GM23338 (cell line): ENCODE measurements at regions not wholly inside any gene's neighbourhood (a gene's known extent, or its start where the extent isn't known, plus 50 kb on each side); places are given as distances from the start of the nearest gene placed in this dataset.

ENCODE experiments used
- ATAC-seq: fragments of 200-7000 bp; cut with Tn5 transposase; 3 replicates; pipeline ENCODE4 v1.9.1; 2020
- DNase-seq: peaks from one replicate; pipeline ENCODE4 v3.0.0-alpha.2; 2015; ENCODE audit warnings: low spot score
- H2AFZ ChIP-seq: fragments of 200-600 bp; sonication (generic); 2 replicates; pipeline ENCODE4 v1.8.0; 2016; ENCODE audit warnings: antibody characterized with exemption, mild to moderate bottlenecking, moderate library complexity
- H3F3A ChIP-seq: fragments of 200-600 bp; sonication (generic); replicated peaks from 2 replicates; pipeline ENCODE4 v1.8.0; 2017; ENCODE audit warnings: antibody characterized with exemption, mixed run types, low read depth
- H3K27ac ChIP-seq: fragments of 200-600 bp; sonication (generic); 2 replicates; pipeline ENCODE4 v1.6.1; 2016; ENCODE audit warnings: low read depth
- H3K27me3 ChIP-seq: fragments of 200-600 bp; sonication (generic); 2 replicates; pipeline ENCODE4 v1.8.0; 2016; ENCODE audit warnings: mild to moderate bottlenecking, mixed run types, moderate library complexity; ENCODE audit not compliant: insufficient read depth
- H3K36me3 ChIP-seq: fragments of 200-600 bp; sonication (generic); 2 replicates; pipeline ENCODE4 v1.8.0; 2016; ENCODE audit warnings: mild to moderate bottlenecking; ENCODE audit not compliant: insufficient read depth
- H3K4me1 ChIP-seq: fragments of 200-600 bp; sonication (generic); 2 replicates; pipeline ENCODE4 v1.8.0; 2016; ENCODE audit warnings: mild to moderate bottlenecking, moderate library complexity; ENCODE audit not compliant: insufficient read depth
- H3K4me2 ChIP-seq: fragments of 200-600 bp; sonication (generic); 2 replicates; pipeline ENCODE4 v1.7.1; 2017; ENCODE audit warnings: mixed run types
- H3K4me3 ChIP-seq: fragments of 200-600 bp; sonication (generic); 2 replicates; pipeline ENCODE4 v1.6.1; 2016; ENCODE audit warnings: mixed run types
- H3K79me2 ChIP-seq: fragments of 200-600 bp; sonication (generic); replicated peaks from 2 replicates; pipeline ENCODE4 v1.8.0; 2017; ENCODE audit warnings: mild to moderate bottlenecking; ENCODE audit not compliant: insufficient read depth
- H3K9me2 ChIP-seq: fragments of 200-600 bp; sonication (generic); 2 replicates; pipeline ENCODE4 v1.8.0; 2017; ENCODE audit not compliant: insufficient read depth
- H4K20me1 ChIP-seq: fragments of 200-600 bp; sonication (generic); replicated peaks from 2 replicates; pipeline ENCODE4 v1.8.0; 2017; ENCODE audit warnings: mild to moderate bottlenecking; ENCODE audit not compliant: insufficient read depth
- H3K27ac Mint-ChIP-seq: 2 replicates; pipeline ENCODE4 v1.8.0; 2020; ENCODE audit warnings: inconsistent platforms, mild to moderate bottlenecking, moderate library complexity, mixed read lengths
- H3K27me3 Mint-ChIP-seq: 3 replicates; pipeline ENCODE4 v1.8.0; 2022; ENCODE audit warnings: low read depth, mild to moderate bottlenecking, moderate library complexity, mixed read lengths, inconsistent platforms; ENCODE audit not compliant: insufficient read depth, poor library complexity
- H3K36me3 Mint-ChIP-seq: 3 replicates; pipeline ENCODE4 v1.8.0; 2021; ENCODE audit warnings: low read depth, mild to moderate bottlenecking, inconsistent platforms, moderate library complexity, mixed read lengths
- H3K4me1 Mint-ChIP-seq: 3 replicates; pipeline ENCODE4 v1.8.0; 2020; ENCODE audit warnings: mild to moderate bottlenecking, inconsistent platforms, mixed read lengths
- H3K4me3 Mint-ChIP-seq: 3 replicates; pipeline ENCODE4 v1.8.0; 2021; ENCODE audit warnings: moderate library complexity, mild to moderate bottlenecking, inconsistent platforms, mixed read lengths
- H3K9me3 Mint-ChIP-seq: 3 replicates; pipeline ENCODE4 v1.8.0; 2020; ENCODE audit warnings: moderate library complexity, mild to moderate bottlenecking, inconsistent platforms, mixed read lengths
- CREB1 ChIP-seq: fragments of 250-450 bp; sonication (Bioruptor Pico); IDR thresholded peaks from 2 replicates; pipeline ENCODE4 v1.5.0; 2020; ENCODE audit warnings: low read depth, mild to moderate bottlenecking, moderate library complexity
- CTCF ChIP-seq, 2 experiments: fragments of 200-600 bp in 1 of 2; sonication (generic) in 1 of 2; conservative IDR thresholded peaks; 2 replicates each; pipeline versions ENCODE4 v1.5.1 to v1.6.1; 2016 to 2017; ENCODE audit warnings: antibody characterized with exemption in 2 of 2, low read depth in 2 of 2, mild to moderate bottlenecking in 2 of 2, moderate library complexity in 1 of 2
- ETS1 ChIP-seq: IDR thresholded peaks from 2 replicates; pipeline ENCODE4 v1.6.1; 2016; ENCODE audit warnings: antibody characterized with exemption
- EZH2 ChIP-seq: fragments of 200-600 bp; sonication (generic); IDR thresholded peaks from one replicate; pipeline ENCODE4 v1.8.0; 2017; ENCODE audit warnings: antibody characterized with exemption, mild to moderate bottlenecking, low read depth; ENCODE audit not compliant: unreplicated experiment
- EZH2phosphoT487 ChIP-seq: fragments of 200-600 bp; sonication (generic); IDR thresholded peaks from one replicate; pipeline ENCODE4 v1.8.1; 2018; ENCODE audit warnings: antibody characterized with exemption; ENCODE audit not compliant: unreplicated experiment
- POLR2AphosphoS5 ChIP-seq: IDR thresholded peaks from 2 replicates; pipeline ENCODE4 v1.6.1; 2016; ENCODE audit warnings: antibody characterized with exemption, low read depth
- ZNF114 ChIP-seq: fragments of 250-450 bp; sonication (Bioruptor Pico); IDR thresholded peaks from 2 replicates; pipeline ENCODE4 v1.5.0; 2020; ENCODE audit warnings: mild to moderate bottlenecking, moderate library complexity
- ZNF331 ChIP-seq: fragments of 250-450 bp; sonication (Bioruptor Pico); IDR thresholded peaks from 2 replicates; pipeline ENCODE4 v1.5.0; 2020; ENCODE audit warnings: low read depth, mild to moderate bottlenecking, moderate library complexity
- ZNF462 ChIP-seq: fragments of 250-450 bp; sonication (Bioruptor Pico); IDR thresholded peaks from 2 replicates; pipeline ENCODE4 v1.5.0; 2020; ENCODE audit warnings: mild to moderate bottlenecking, moderate library complexity

GRCh38 chr20:48162621-48163020, 377.3 kb upstream of the SULF2 start (continued):
- no peak for TF ChIP-seq ZNF462
- TF ChIP-seq EZH2, result no peak
- no peak for TF ChIP-seq ZNF114
- TF ChIP-seq POLR2AphosphoS5, result no peak
- no peak for TF ChIP-seq CREB1 (CRISPR knock-in tag)
- TF ChIP-seq ZNF331 (CRISPR knock-in tag), result no peak

- ATAC-seq (no peak), DNase-seq (no peak)
- Mint-ChIP-seq H3K4me1 (peaks cover 3% of the 10 kb centered on the region; the same call in 1 of the 3 replicates), H3K9me3 (peaks cover 27% of the 10 kb centered on the region), H3K4me3 (no peak overlapping the region), H3K27ac (no peak overlapping the region), H3K27me3 (peaks cover 3% of the 10 kb centered on the region), H3K36me3 (peaks cover 5% of the 10 kb centered on the region; the same call in 2 of the 3 replicates)
- no peaks in the 10 kb centered on the region for H3K9me2 ChIP-seq
- H2AFZ ChIP-seq, result no peak overlapping the region
- no peaks in the 10 kb centered on the region for H3F3A ChIP-seq
- no peak overlapping the region for H3K4me2 ChIP-seq
- H3K79me2 ChIP-seq, result no peaks in the 10 kb centered on the region
- no peak overlapping the region for H3K27ac ChIP-seq
- no peaks in the 10 kb centered on the region for H3K27me3 ChIP-seq
- no peaks in the 10 kb centered on the region; the same call in 1 of the 2 replicates for H3K36me3 ChIP-seq
- H4K20me1 ChIP-seq, result no peaks in the 10 kb centered on the region
- no peaks in the 10 kb centered on the region for H3K4me1 ChIP-seq
- H3K4me3 ChIP-seq, result no peak overlapping the region
- TF ChIP-seq ZNF114 (no peak), CTCF (conservative IDR thresholded peaks at IDR 0.05; ENCODE audit: low read depth in 2 of 2) (no peak), ETS1 (no peak), EZH2phosphoT487 (no peak), POLR2AphosphoS5 (no peak)
These were observed 374.1 kb upstream of the SULF2 start for GRCh38 chr20:48159145-48160008.
